CD4-positive, alpha-beta T cell treated with Interleukin-17A for 4 hours (primary cell): ENCODE measurements at regions not wholly inside any gene's neighbourhood (a gene's known extent, or its start where the extent isn't known, plus 50 kb on each side); places are given as distances from the start of the nearest gene placed in this dataset.

Experiments used
- DNase-seq: peaks from one replicate; pipeline ENCODE4 v3.0.0-alpha.2; 2020; ENCODE audit warnings: mixed read lengths

- no peak for DNase-seq
Measured at GRCh38 chr5:108437425-108437824, 55.5 kb upstream of the FBXL17 start.

- no peak for DNase-seq
Measured at GRCh38 chr5:108436696-108437095, 54.8 kb upstream of the FBXL17 start.

- no peak for DNase-seq
Measured at GRCh38 chr5:108433600-108433999, 51.7 kb upstream of the FBXL17 start.

- no peak for DNase-seq
Measured at GRCh38 chr5:108432024-108432423, 50.1 kb upstream of the FBXL17 start.
